Muscle layer of duodenum (tissue), 2 donors: ENCODE measurements at regions not wholly inside any gene's neighbourhood (a gene's known extent, or its start where the extent isn't known, plus 50 kb on each side); places are given as distances from the start of the nearest gene placed in this dataset.

Experiments
- H3K27ac ChIP-seq: one replicate; pipeline ENCODE4 v1.7.0; 2013; ENCODE audit warnings: mild to moderate bottlenecking, low read length
- H3K27me3 ChIP-seq: one replicate; pipeline ENCODE4 v1.7.0; 2013; ENCODE audit warnings: low read depth, mild to moderate bottlenecking, control low read depth, low read length
- H3K36me3 ChIP-seq, 2 donors: one replicate each; pipeline ENCODE4 v1.7.0; 2013; ENCODE audit warnings: low read length in 2 of 2, control low read depth in 1 of 2, mild to moderate bottlenecking in 1 of 2; ENCODE audit not compliant: insufficient read depth in 2 of 2, control insufficient read depth in 1 of 2
- H3K4me1 ChIP-seq, 2 donors: one replicate each; pipeline ENCODE4 v1.7.0; 2013; ENCODE audit warnings: low read length in 2 of 2, mild to moderate bottlenecking in 2 of 2, control low read depth in 1 of 2, moderate library complexity in 1 of 2; ENCODE audit not compliant: insufficient read depth in 2 of 2, control insufficient read depth in 1 of 2
- H3K4me3 ChIP-seq, 2 donors: one replicate each; pipeline ENCODE4 v1.7.0; 2013; ENCODE audit warnings: low read length in 2 of 2, low read depth in 1 of 2, mild to moderate bottlenecking in 1 of 2
- H3K9me3 ChIP-seq, 2 donors: one replicate each; pipeline ENCODE4 v1.7.0; 2013; ENCODE audit warnings: low read length in 2 of 2, control low read depth in 1 of 2, mild to moderate bottlenecking in 1 of 2; ENCODE audit not compliant: control insufficient read depth in 1 of 2
- donor health status: healthy.

DNA sequence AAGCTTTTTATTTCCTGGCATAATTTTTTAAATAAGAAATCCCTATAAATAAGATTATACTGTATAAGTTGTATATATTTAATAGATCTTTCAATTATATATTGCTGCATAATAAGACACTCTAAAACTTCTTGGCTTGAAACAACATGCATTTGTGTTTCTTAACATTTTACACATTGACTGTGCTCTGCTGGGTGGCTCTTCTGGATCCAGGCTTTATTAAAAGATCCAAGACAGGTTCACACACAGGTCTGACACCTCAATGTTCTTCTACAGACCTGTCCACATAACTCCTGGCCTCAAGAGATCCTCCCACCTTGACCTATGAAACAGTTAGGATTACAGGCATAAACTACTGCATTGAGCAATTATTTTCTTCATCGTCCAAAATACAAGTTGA lies 77.6 kb upstream of the PCDH17 start:
- H3K9me3 ChIP-seq, result peaks cover 0 to 4% of the 10 kb centered on the region in 2 donors
- no peaks in the 10 kb centered on the region for H3K27me3 ChIP-seq
- H3K27ac ChIP-seq, result no peak overlapping the region
- no peaks in the 10 kb centered on the region for H3K36me3 ChIP-seq
- H3K4me1 ChIP-seq, result no peaks in the 10 kb centered on the region
- no peak overlapping the region for H3K4me3 ChIP-seq

DNA sequence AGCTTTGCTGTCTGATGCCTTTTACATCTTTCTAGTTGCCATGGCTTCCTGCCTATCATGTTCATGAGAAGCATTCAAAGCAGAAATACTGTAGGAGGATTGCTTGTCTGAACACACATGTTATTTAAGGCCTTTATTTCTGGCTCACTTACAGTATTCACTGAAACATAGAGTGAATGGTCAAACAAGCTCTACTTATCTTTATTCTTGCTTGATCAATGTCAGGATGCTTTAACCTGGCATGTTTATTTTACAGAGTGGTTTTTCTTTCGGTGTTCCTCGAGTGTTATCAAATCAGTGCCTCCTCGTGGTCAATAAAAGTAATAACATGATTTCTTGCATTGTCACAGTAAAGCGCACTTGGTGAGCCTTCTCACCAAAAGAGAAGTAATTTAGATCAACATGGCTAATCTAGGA lies 73.5 kb upstream of the PCDH17 start:
- Histone ChIP-seq H3K4me1 (no peaks in the 10 kb centered on the region), H3K27me3 (no peaks in the 10 kb centered on the region), H3K36me3 (no peaks in the 10 kb centered on the region), H3K4me3 (no peak overlapping the region), H3K27ac (no peak overlapping the region), H3K9me3 (peaks cover 0 to 3% of the 10 kb centered on the region in 2 donors)

- no peak overlapping the region for H3K4me3 ChIP-seq
- H3K36me3 ChIP-seq, result no peaks in the 10 kb centered on the region
- no peaks in the 10 kb centered on the region for H3K27me3 ChIP-seq
- H3K27ac ChIP-seq, result no peak overlapping the region
- no peaks in the 10 kb centered on the region for H3K9me3 ChIP-seq
- no peaks in the 10 kb centered on the region for H3K4me1 ChIP-seq
Measured at GRCh38 chr13:57568865-57569264, 62.7 kb upstream of the PCDH17 start.

DNA sequence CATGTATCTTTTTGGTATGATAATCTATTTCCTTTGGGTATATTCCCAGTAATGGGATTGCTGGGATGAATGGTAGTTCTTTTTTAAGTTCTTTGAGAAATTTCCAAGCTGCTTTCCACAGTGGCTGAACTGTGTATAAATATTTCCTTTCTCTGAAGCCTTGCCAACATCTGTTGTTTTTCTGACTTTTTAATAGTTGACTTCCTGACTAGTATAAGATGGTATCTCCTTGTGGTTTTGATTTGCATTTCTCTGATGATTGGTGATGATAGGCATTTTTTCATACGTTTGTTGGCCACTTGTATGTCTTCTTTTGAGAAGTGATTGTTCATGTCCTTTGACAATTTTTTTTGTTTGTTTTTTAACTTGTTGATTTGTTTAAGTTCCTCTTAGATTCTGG lies 61.6 kb upstream of the PCDH17 start:
- H3K4me3 ChIP-seq, result no peak overlapping the region
- no peak overlapping the region for H3K27ac ChIP-seq
- no peaks in the 10 kb centered on the region for H3K27me3 ChIP-seq
- no peaks in the 10 kb centered on the region for H3K4me1 ChIP-seq
- H3K36me3 ChIP-seq, result no peaks in the 10 kb centered on the region
- H3K9me3 ChIP-seq, result no peaks in the 10 kb centered on the region
